Hindlimb muscle (tissue), 1 donor: ENCODE measurements at regions not wholly inside any gene's neighbourhood (a gene's known extent, or its start where the extent isn't known, plus 50 kb on each side); places are given as distances from the start of the nearest gene placed in this dataset.
"Not testable (repeated sequence)": the region's sequence is repeated elsewhere in the genome, so short reads cannot be mapped to it uniquely, and the experiment has no call there.

Source experiments
- DNase-seq: peaks from one replicate; pipeline ENCODE4 v3.0.0-alpha.2; 2013

- not testable (repeated sequence) for DNase-seq
Measured at GRCh38 chr10:78344257-78344656, 310.6 kb downstream of the RPS24 start.

DNA sequence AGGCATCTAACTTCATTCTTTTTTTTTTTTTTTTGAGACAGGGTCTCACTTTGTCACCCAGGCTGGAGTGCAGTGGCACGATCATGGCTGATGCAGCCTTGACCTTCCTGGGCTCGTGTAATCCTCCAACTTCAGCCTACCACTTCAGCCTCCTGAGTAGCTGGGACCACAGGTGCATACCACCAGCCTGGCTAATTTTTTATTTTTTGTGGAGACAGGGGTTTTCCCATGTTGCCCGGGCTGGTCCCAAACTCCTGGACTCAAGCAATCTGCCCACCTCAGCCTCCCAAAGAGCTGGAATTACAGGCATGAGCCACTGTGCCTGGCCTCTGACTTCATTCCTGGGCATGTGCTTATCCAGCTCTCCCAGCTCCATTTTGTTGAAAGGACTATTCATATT, 311.9 kb downstream of the RPS24 start:
- DNase-seq, result not testable (repeated sequence)

GRCh38 chr10:78346721-78347120, 313.1 kb downstream of the RPS24 start:
- no peak for DNase-seq

DNA sequence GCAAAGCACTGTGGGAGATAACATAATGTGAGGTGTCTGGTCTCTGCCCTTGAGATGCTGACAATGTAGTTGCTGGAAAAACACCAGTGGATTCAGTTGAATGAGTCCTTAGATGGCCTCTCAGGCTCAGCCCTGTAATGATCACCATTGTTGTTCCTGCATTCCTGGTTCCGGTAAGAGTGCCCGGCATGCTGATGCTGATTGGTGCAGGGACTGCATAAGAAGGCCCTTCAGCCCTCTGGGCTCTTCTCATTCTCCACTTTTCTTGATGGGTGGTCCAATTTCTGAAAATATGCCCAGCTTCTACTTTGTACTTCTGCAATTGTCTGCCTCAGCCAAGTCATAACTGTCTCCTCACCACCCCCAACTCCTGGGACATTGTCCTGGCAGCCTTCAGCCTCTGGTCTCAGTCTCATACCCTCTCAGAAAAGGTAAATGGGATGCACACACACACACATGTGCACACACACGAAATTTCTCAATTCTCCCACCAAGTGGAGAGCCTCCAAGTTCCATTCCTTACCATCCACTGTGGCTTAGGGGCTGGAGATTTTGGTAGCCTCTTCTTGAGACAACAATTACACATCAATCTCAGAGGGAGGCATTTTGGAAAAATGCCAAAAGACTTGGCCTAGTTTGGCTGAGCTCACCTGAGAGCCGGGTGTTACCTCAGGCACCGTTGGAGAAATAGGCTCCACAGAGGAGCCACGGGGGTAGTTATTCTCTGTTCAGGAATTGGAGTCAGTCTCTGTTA, 314.9 kb downstream of the RPS24 start:
- no peak for DNase-seq

GRCh38 chr10:78349165-78349516, 315.5 kb downstream of the RPS24 start:
- no peak for DNase-seq

GRCh38 chr10:78349911-78350663, 316.4 kb downstream of the RPS24 start:
- DNase-seq, result no peak

GRCh38 chr10:78351283-78351682, 317.6 kb downstream of the RPS24 start:
- no peak for DNase-seq

DNA sequence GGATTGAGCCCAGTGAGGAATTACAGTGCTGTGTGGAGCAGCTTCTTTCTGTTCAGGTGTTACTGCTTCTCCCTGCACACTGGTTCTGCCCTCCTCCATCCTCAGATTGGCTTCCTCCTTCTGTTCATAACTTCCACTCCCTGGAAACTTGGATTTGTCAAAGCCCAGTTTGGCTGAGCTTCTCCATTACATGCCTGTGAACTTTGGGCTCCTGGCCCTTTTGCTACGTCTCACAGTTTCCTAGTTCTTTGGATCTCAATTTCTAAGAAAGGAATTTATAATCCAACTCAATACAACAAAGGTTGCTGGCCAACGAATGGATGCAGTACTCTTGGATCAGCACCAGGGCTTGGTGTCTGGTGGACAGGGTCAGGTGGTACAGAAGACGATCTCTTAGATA, 318.1 kb downstream of the RPS24 start:
- no peak for DNase-seq

DNA sequence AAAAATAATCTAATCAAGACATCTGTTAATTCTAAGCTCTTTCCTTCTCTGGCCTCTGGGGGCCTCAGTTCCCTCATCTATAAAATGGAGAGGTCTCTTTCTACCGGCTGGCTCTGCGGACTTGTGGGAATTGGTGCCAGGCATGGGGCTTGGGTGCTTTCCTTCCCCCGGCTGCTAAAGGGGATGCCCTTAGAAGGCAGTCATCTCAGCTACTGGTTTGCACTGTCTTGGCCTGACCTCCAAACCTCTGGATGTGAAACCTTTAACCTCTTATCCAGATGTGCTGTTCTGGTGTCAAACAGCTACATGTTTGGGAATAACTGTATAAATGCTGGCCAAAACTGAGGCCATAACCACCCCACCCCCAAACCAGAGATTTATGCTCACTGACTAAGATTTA, 320.0 kb downstream of the RPS24 start:
- no peak for DNase-seq

DNA sequence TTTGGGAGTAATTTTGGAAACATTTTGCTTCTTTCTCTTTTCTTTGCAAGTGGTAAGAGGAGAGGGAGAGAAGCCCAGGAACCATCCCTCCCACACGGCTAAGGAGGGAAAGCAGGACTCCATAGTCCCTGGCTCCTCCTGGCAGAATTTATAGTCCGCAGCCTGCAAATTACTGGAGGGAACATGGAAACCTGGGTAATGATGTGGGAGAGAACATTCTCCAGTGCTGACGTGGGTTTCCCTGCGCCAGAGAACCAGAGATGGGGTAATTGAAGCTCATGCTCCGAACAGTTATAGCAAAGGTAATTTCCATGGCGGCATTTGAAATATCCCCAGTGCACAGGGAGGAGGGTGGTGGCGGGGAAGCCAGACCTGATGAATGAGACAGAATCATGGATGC, 320.4 kb downstream of the RPS24 start:
- no peak for DNase-seq

DNA sequence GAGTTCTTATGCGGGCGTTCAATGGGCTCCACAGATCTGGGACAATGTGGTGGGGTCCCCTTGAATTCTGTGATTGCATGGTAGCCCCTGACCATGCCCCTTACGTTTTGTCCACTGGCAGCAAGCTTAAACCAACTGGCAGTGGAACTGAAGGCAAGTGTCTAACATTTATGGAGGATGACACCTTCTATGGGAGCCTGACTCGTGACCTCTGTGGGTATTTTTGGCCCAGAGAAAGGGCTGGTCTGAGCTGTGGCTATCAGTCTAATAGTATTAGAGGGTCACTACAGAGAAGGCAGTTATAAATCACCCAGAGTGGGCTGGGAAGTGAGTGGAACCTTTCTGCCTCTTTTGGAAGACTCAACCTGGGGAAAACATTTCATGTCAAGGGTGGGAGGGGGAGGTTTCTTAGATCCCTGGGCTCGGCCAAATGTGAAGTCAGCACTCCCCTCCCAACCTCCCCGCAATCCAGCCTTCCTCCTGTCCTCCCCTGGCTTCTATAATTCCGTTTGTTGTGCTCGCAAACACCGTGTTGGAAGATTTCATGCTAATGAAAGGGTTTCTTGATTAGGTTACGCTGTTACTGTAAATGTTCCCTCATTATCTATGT, 322.7 kb downstream of the RPS24 start:
- no peak for DNase-seq

DNA sequence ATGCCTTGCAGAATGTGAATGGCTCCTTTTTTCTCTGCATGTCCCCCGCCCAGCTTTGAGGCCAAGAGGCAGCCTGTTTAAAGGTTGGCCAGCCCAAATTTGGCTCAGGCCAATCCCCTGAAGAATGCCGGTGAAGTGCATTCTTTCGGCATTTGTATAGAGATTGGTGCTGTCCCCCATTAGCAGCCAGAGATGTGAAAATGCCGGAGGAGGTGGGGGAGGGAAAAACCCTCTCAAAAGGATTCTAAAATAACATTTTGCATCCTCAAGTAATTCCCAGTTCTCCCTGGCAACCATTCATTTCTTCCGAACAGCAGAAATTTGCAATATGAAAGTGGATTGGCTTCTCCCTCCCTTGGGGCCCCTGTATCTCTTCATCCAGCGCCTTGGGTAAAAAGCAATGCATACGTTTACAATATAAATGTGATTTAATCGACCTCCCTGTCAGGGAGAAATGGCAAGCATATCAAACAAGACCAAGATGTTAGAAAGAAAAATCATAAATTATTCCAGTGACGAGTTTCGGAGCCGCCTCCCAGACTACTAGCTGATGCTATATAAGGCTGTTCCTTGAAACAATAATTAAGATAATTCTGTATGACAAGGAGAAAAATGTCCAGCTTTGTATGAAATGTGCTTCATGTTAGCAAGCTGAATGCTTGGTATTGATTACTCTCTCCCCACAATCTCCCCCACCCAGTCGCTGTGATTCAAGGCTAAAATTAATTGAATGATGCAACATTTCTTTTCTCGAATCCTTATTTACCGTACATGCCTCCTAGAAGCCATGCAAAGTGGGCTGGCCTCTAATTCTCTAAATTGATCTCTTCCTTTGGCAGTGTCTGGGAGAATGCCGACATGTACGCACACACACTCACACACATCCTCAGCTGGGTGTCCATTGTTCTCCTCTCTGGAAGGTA, 323.7 kb downstream of the RPS24 start:
- DNase-seq, result no peak

DNA sequence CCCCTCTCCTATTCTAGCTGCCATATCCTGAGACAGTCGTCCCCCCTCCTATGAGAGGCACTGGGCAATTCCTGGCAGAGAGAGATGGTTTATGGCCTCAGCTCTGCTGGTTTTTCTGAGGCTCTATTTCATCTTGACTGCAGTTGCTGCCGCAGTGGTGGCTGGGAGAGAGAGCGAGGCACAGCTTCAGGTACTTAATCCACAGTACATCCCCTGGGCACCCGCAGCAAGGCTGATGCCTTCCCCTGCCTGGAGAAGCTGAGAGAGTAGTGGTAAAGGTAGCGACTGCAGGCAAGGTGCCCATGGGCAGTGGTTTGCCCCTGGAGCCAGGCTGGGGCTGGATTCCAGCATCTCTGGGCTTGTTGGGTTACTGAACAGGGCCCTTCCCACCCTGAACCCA, 324.7 kb downstream of the RPS24 start:
- DNase-seq, result no peak

DNA sequence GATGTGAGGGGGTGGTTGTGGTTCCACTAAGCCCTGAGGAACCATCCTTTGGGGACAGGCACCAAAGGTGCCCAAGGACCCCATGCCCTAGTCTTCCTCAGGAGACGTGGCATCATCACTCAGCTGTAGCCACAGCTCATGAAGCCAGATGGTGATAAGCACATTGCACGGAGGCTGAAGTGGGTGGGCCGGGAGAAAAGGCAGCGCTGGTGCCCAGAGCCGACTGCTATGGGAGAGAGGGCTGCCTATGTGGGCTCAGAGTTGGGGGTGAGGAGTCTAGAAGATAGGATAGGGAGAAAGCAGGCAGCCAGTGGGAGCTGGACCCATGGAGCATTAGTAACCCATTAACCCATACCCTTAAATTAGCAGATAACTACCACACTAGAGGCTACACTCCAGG, 325.3 kb downstream of the RPS24 start:
- no peak for DNase-seq

GRCh38 chr10:78359640-78360091, 326.0 kb downstream of the RPS24 start:
- DNase-seq, result no peak

- DNase-seq, result no peak
Measured at GRCh38 chr10:78360284-78360683, 326.6 kb downstream of the RPS24 start.

- DNase-seq, result no peak
Measured at GRCh38 chr10:78361031-78361430, 327.4 kb downstream of the RPS24 start.

DNA sequence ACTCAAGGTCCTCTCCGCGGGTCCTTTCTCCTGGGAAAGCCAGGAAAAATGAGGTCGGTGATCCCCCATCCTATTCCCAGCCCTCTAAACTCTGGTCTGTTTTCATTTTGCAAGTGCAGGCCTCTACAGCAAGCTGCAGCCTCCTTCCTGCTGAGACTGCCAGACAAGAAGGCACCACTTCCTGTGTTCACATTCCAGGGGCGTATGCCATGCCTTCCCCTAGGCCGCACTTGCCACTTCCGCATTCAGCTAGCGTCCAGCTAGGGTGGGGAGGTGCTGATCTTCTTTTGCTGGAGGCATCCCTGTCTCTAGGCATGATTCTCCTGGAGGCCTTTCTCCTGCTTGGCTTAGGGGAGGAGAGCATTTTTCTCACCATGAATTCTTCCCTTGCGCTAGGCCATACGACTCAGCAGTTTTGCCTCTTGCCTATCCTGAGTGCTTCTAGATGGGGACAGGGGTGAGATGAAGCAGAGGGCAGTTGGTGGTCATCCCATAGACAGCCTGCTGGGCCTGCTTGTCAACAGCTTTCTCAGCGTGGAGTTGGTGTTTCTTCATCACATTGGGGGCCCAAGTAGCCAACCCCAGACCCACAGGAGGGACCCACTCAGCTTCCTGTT, 328.9 kb downstream of the RPS24 start:
- no peak for DNase-seq

- no peak for DNase-seq
Measured at GRCh38 chr10:78363190-78363589, 329.5 kb downstream of the RPS24 start.

DNA sequence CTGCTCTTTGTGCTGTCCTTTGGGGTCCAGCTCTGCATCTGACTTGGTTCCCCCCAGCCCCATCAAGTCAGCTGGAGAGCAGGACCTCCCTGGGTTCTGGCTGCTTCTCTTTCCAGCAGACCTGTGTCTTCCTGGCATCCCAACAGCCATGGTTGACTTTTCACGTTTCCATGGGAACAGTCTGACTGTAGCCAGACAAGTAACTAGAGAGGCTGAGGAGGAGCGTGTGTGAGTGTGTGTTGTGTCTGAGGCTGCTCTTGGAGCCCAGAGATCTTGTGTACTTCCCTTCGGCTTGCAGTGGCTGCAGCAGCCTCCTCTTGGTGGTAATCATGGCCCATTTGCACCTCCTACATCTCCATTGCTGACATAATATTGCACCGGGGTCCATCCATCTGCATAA, 332.0 kb downstream of the RPS24 start:
- no peak for DNase-seq

GRCh38 chr10:78366663-78367411, 333.2 kb downstream of the RPS24 start:
- no peak for DNase-seq
